Hematopoietic multipotent progenitor cell treated with erythropoietin and hydrocortisone succinate and interleukin-3 and kit ligand, for 17 days (in vitro differentiated cells): ENCODE measurements at regions not wholly inside any gene's neighbourhood (a gene's known extent, or its start where the extent isn't known, plus 50 kb on each side); places are given as distances from the start of the nearest gene placed in this dataset.

ENCODE experiments used
- DNase-seq: peaks from one replicate; pipeline ENCODE4 v3.0.0-alpha.2; 2015; ENCODE audit warnings: low spot score

DNA sequence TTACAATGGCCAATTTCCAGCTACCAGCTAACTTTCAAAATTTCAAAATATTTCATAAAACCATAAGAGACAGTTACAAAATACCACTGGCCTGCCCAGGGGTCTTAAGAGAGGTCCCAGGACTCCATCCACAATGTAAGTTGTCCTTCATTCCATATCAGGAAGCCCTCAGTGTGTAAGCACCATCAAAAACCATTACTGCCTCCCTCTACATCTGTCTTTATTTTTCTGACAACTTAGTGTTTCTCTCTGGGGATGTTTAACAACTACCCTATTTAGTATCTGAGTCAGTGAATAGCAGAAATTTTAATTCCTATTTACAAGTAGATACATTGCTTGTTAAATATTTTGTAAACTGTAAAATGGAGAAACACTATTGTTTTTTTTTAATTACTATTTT, 339.3 kb upstream of the ADAMTS5 start:
- no peak for DNase-seq

DNA sequence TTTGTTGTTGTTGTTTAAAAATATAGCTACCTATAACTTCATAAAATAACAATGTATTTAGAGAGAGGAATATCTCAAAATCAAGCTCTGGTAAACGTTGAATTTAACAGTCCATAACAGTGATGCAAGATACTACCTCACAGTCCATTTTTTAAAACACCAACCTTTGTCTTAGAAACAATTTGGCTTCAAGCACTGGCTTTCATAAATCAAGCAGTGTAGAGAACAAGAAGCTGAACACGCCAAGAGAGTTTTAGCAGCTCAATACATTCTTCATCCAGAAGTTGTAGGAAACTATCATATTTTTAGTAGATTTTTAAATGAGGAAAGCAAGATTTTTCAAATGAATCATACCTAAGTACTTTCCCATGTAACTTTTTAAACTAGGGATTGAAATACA, 334.3 kb upstream of the ADAMTS5 start:
- DNase-seq, result no peak

- DNase-seq, result no peak
These were observed 333.9 kb upstream of the ADAMTS5 start for GRCh38 chr21:27300770-27301169.

DNA sequence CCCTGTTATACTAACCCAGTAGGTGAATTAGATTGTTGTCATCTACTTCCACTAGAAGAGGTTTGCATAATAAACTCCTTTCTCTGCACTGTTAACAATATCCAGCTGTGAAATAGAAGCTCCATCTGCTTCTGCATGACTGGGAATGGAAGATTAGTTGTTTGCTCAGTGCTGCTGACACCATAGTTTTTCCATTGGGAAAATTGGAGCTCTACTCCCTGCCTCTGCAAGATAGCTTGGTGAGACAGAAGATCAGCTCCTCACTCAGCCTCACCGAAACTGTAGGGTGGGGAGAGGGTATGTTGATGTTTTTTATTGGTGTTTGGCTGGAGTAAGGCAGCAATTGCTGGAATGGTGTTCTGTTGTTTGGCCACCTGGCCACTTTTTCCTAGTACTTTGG, 331.6 kb upstream of the ADAMTS5 start:
- no peak for DNase-seq

GRCh38 chr21:27293239-27293638, 326.4 kb upstream of the ADAMTS5 start:
- no peak for DNase-seq

DNA sequence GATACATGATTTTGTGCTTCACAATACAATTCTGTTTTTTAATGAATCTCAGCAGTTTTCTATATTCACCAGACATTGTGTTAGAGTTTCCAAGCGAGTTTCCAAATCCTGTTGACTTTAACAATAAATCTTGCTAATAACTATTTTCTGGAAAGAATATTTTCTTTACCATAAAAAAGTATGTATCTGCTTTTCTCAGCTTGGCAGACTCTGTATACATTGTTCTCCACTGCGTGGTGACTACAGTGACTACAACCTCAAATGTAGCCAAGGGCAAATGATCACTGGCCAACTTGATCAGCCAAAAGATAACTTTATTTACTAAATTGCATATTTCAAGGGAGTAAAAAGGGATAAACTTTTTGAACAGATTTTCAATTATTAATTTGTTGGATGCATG, 325.9 kb upstream of the ADAMTS5 start:
- no peak for DNase-seq

DNA sequence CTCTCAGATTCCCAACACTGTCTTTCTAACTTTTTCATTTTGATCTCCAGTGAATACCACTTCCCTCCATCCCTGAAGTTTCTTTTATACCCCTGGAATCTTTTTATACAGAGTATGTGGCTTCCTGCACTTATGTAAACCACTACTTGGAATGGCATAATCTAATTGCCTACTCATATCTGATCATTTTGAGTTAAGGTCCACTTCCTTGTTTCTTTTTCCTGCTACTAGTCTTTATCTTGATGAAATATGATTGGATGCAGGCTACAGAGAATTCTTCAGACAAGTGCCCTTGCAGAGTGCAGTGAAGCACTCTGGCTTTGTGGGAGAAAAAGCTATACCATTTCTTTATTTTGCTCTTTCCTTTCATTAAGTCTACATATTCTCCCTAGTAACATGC, 325.3 kb upstream of the ADAMTS5 start:
- no peak for DNase-seq

DNA sequence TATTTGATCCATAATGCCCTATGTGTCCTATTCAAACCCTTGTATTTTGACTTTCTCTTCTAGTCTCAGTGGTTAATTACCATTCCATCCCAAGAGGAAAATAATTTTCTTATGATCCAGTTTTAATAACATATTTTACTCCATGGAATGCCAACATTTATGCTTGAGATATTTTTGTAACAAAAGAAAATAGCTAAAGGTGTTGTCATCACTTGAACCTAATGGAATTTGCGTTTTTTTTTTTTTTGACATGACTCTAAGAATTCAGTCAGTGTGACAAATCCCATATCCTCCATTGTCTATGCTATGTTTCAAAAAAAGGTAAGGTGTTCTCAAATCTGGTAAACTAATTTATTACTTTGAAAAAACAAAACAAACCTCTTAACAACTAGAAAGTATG, 324.1 kb upstream of the ADAMTS5 start:
- no peak for DNase-seq

GRCh38 chr21:27290028-27290427, 323.1 kb upstream of the ADAMTS5 start:
- DNase-seq, result no peak

DNA sequence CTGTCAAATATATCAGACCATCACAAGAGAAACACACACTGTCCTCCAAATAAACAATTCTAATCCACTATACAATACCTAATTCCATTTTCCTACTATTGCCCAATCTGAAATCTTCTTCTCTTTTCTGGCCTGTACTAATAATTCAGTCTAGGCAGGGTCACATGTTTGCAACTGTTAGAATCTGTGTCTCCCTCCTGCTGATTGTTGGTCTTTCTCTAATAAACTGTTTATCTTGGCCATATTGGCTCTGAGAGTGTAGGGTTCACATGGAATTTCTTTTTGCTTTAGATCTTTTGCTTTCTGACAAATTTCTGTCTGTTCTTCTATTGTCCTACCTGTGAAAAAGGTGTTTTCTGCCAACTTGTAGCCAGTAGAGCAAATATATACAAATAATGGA, 319.9 kb upstream of the ADAMTS5 start:
- no peak for DNase-seq

GRCh38 chr21:27277110-27277509, 310.2 kb upstream of the ADAMTS5 start:
- no peak for DNase-seq

- no peak for DNase-seq
These were observed 308.5 kb upstream of the ADAMTS5 start for GRCh38 chr21:27275294-27275927.

DNA sequence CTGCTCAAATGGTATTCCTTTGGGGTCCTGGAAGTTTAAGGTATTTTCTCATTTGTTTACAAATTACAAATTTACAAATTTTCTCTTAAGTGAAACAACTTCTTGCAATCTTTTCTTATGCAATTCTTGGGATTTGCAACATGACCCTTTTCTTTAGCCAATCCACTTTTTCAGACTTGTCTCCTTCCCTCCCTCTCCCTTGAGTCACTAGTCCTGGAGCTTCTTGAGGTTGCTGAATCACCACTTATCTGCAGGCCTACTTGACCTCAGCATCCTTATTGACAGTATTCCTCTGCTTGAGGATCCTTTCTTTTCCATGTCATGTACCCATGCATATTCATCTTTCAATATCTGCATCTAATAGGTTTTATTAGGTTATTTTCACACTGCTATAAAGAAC, 302.8 kb upstream of the ADAMTS5 start:
- DNase-seq, result no peak

DNA sequence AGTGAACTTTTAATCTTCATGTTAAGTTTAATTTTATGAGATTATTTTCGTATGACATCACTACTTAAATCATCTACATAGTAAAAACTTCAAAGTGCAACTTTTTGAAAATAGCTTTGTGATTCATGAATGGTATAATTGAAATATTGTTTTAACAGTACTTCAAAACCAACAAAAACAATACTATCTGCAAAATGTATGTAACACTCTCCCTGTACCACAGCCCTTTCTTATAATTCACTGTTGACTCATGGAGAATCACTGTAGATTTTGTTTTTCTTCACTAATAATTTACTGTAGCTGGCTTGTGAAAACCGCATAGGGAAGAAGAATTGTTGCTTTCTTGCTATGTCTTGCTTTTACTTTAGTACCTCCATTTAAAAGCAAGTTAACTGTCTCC, 301.4 kb upstream of the ADAMTS5 start:
- DNase-seq, result no peak

- DNase-seq, result no peak
These were observed 299.1 kb upstream of the ADAMTS5 start for GRCh38 chr21:27265949-27266348.

DNA sequence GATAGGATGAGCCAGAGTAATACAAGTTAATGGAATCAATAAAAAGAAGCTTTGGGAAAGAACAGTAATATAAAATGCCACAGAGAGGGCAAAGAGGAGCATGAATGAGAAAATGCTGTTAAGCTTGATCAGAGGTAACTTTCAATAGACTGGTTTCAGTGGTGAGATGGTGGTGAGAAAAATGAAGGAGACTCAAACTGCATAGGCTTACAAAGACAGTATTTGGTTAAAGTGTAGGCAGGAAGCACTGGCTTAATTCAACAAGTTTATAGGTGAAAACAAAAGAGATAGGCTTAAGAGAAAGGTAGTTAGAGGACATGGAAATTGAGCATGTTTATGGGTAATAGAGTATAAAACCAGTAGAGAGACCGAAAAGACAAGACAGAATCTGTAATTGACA, 298.6 kb upstream of the ADAMTS5 start:
- no peak for DNase-seq

DNA sequence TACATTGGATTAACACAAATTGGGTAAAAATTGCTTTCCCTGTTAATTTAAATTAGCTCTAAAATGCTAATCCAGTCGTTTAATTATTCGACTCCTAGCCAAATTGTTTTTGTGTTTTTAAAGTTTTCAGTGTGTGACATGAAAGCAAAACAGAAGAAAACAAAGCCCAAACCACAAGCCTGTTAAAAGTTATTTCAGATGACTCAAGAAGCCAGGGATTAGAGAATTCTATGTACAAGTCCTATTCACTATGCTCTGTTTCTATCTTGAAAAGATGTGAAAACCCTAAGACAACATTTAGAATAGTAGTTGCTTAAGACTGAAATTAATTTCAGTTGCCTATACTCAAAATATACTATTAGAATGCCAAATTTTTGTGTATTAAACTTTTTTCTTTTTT, 294.8 kb upstream of the ADAMTS5 start:
- no peak for DNase-seq

DNA sequence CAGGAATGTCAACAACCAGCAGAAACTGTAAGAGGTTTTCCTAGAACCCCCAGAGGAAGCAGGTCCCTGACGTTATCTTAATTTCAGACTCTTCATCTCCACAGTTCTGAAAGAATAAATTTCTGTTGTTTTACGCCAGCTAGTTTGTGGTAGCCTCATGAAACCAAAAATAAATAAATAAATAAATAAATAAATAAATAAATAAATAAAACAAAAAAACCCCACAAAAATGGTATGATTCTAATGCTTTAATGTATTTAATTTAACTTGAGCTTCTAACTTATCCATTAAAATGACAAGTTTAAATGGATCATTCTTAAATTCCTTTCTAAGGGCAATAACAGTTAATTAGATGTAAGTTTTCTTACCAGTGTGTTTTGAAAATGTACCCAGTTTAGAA, 293.8 kb upstream of the ADAMTS5 start:
- DNase-seq, result no peak

DNA sequence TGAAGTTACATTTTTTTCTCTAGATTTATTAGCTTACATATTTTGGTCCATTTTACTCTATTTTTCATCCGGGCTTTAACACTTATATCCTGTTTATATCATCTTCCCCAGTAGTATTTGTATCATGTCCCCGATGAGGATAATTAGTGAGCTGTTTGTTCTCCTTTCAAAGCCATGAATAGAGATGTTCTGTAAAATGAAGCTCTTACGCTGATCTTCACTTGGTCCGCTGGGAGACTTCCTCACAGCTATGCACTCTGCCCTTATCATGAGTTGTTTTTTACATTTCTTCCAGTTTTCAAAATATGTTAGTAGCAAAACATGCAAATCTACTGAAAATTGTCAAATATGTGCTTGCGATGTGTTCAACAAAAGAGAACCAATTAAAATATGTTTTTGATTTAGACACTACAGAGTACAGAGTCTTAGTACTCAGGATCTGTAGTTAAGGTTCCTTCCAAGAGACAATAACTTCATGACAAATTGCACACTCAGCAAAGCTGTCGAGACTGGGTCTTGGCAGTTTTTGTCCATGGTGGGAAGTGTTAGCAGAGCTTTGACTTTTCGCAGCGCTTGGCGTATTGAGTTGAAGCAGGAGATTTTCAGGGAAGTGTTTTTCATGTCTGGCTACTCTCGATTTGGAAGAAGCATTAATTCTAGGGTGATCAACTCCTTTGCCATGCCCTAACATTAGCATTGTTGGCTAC, 292.0 kb upstream of the ADAMTS5 start:
- DNase-seq, result no peak

GRCh38 chr21:27257908-27258556, 291.1 kb upstream of the ADAMTS5 start:
- no peak for DNase-seq

- no peak for DNase-seq
These were observed 290.3 kb upstream of the ADAMTS5 start for GRCh38 chr21:27257226-27257625.

DNA sequence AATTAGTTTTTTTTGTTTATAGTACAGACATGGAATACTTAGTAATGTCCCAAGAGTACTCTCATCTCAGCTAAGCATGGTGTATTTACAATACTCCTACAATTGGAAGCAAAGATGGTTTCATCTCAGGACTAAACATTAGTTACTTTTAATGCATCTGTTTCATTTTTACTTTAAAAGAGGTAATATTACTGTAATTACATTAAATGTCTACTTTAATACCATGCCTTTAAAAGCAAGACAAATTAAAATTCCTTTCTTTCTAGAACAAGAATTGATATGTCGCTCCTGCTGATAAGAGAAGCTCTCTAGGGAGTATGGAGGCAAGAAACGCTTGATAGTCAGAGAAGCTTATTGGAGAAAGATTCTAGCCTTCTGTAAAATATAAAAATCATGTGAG, 284.9 kb upstream of the ADAMTS5 start:
- no peak for DNase-seq

GRCh38 chr21:27250366-27250765, 283.5 kb upstream of the ADAMTS5 start:
- DNase-seq, result no peak

DNA sequence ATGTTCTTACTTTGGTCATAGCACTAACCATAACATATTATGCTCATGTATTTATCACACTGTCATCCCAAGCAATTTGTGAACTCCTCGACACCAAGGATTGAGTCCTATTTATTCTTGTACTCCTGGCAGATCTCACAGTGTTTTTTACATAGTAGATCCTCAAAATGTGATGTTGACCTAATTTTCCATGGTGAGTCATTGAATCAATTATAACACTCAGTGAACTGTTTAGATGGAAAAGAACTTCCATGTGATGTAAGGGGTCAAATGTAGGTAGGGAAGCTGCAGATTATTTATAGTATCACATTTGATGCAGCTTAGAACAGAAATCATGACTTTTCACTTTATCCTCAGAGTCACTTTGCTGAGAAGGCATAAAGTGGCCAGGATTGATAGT, 281.9 kb upstream of the ADAMTS5 start:
- no peak for DNase-seq
